HG02759 (cell line): ENCODE measurements at regions not wholly inside any gene's neighbourhood (a gene's known extent, or its start where the extent isn't known, plus 50 kb on each side); places are given as distances from the start of the nearest gene placed in this dataset.

ENCODE experiments used
- ATAC-seq: cut with Tn5 transposase; IDR thresholded peaks from one replicate; pipeline ENCODE4 v1.9.1; 2021; ENCODE audit warnings: mild to moderate bottlenecking, moderate library complexity; ENCODE audit not compliant: unreplicated experiment

DNA sequence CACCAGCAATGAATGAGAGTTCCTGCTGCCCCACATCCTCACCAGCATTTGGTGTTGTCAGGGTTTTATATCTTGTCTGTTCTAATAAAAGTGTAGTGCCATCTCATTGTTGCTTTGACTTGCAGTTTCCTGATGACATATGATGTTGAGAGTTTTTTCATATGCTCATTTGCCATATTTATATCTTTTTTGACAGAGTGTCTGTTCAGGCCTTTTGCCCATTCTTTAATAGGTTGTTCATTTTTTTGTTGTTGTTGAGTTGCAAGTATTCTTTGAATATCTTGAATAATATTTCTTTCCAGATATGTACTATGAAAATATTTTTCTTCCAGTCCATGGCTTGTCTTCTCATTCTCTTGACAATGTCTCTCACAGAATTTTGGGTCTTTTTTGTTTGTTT lies 111.7 kb upstream of the KCNJ15 start:
- ATAC-seq, result no peak

DNA sequence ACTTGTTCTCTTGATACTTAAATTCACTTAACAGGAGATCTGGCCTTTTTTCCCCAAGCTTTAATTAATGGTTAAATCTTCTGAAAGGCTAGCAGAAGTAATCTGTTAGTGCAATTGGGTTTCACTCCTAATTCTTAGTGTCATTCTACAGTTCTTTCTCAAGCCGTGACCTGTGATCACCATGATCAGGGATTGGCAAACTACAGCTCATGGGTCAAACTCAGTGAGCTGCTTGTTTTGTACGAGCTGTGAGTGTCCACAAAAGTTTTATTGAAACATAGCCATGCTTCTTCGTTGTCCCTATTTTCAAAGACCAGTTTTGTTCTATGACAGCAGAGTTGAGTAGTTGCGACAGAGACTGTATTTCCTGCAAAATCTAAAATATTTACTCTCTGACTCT lies 109.4 kb upstream of the KCNJ15 start:
- no peak for ATAC-seq

DNA sequence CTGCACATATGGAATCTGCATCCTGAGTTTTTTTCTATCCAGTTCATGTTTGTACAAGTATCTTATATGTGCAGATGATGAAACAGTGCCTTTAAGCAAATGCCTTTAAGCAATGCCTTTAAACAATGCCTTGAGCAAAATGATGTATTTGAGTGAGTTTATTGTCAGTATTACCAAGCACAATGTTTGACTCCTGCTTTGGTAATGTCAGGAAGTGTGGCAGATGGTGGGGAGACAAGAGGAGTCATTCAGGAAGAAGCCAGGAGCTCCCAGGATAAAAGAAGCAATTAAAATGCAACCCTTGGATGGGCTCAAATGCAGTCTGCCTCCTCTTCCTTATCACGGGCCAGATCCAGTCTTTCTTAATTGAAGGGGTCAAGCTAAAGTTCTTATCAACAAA lies 108.7 kb upstream of the KCNJ15 start:
- ATAC-seq, result no peak

DNA sequence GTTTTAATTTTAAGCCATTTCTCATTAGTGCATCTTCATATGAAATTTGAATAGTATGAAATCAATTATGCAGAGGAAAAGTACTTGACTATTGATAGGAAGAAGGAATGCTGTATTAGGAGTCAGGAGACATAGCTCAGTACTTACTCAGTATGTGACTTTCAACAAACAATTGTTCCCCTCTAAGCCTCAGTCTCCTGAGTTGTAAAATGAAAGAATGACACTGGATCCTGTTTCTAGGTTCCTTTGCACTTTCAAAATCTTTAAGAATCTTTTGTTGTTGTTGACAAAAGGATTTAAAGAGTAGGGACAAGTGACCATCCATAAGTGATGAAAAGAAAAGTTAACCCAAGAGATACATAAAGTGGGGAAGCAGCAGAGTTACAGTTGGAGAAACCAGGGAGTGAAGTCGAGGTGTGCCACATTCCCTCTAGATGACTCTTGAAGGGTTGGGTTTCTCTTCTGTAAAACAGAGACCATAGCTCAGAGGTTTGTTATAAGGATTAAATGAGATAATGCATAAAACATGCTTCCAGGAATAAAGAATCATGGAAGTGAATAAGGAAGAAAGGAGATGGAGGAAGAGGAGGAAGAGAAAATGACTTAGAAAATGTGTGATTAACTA lies 105.7 kb upstream of the KCNJ15 start:
- no peak for ATAC-seq

DNA sequence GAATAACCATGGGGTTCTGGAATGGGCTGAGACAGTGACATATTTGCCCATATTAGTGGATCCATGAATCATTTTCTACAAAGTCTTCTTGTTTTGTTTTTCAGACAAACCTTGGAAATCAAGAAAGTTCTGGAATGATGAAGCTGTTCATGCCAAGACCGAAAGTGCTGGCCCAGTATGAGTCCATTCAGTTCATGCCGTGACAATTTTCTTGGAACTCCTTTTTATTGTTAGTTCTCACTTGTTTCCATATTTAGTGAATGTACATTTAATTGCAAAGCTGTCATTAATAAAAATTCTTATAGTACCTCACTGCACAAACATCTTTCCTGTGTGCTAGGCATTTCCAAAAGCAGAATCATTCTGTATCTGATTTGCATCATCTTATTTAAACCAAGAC lies 100.6 kb upstream of the KCNJ15 start:
- no peak for ATAC-seq

DNA sequence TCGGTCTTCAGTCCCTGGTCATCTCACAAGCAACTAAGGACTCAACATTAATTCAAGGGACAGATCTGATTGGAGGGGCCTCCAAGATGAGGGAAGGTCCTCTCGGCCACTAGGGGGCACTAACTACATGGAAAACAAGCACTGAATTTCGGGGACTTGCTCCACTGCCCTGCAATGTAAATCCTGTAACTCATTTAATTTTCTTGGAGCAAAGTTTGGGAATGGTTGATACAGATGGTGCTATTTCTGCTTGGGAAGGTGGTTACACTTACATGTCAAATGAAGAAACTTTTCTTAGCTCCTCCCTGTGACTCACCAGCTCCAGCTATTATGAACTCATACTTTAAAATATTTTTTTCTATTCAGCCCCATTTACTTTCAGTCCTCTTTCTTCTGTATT lies 97.4 kb upstream of the KCNJ15 start:
- ATAC-seq, result no peak

DNA sequence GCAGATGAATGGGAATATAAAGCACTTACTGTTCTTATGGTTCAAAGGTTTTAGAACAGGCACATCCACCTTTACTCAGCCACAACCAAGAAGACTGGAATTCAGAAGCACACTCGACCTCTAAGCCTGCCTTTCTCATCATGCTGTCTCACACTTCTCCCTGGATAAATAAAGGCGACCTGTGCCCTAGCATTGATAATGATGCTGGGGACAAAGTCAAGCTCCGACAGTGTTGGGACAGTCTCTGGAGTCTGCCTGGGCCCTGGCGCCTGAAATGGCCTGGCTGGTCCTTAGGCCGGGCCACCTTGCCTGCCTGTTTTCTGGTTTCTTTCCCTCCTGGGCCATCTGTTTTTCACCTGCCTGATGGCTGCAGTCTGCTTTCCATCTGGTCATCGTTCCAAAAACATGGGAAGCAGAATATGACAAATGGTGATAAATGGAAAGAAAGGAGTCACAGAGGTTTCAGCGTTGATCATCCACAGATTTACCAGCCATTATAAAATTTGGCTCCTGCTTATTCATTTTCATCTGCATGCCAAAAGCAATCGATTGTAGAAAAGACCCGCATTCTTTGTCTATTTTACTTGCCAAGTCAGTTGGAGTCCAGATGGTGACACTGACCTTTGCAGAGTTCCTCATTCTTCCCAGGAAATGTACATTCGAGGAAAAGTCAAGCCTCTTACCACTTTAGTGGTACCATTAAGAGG lies 91.2 kb upstream of the KCNJ15 start:
- ATAC-seq, result no peak

DNA sequence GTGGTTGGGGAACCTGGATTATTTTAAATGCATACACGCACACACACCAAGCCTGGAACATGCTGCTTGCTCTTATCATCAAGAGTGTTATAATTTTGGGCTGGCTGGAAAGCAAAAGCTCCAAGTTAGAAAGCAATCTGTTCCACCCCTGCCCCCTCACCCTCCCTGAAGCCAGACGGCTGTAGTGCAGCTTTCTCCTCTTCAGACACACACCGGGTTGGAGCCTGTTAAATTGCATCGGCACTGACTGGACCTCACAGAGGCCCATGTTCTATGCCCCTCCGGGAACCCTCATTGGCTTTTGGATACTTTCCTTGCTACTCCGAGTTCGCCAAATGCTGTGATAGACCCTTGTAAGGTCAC lies 90.6 kb upstream of the KCNJ15 start:
- ATAC-seq, result no peak

DNA sequence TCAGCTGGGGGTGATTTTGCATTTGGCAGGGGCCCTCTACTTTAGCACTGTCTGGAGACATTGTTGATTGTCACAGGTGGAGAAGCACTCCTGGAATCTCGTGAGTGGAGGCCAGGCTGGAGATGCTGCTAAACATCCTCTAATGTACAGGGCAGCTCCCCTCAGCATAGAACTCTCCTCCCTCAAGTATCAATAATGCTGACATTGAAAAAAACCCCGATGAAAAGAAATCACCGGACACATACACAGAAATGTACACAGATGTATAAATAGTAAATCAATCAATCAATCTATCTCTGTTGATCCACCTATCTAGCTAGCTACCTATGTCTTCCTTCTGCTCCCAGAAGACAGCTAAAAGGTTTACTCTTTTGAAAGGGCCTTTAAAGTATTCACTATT lies 89.4 kb upstream of the KCNJ15 start:
- ATAC-seq, result no peak

DNA sequence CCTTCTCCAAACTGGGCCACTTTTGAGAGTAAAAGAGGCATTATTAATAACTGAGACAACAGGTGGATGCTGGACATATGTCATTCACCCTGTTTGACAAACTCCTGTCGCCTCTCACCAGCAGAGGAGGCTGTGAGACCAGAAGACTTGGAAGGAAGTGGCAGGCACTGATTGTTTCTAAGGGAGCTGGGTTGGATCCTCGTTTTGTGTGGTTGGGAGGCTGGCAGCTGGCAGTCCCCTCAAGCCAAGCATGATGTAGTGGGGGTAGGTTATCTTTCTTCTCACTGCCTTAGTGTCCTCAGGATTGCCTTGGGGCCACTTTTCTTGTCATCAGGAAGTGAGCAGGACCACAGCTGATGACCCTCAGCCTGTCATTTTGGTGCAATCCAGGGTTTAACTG lies 86.5 kb upstream of the KCNJ15 start:
- no peak for ATAC-seq

DNA sequence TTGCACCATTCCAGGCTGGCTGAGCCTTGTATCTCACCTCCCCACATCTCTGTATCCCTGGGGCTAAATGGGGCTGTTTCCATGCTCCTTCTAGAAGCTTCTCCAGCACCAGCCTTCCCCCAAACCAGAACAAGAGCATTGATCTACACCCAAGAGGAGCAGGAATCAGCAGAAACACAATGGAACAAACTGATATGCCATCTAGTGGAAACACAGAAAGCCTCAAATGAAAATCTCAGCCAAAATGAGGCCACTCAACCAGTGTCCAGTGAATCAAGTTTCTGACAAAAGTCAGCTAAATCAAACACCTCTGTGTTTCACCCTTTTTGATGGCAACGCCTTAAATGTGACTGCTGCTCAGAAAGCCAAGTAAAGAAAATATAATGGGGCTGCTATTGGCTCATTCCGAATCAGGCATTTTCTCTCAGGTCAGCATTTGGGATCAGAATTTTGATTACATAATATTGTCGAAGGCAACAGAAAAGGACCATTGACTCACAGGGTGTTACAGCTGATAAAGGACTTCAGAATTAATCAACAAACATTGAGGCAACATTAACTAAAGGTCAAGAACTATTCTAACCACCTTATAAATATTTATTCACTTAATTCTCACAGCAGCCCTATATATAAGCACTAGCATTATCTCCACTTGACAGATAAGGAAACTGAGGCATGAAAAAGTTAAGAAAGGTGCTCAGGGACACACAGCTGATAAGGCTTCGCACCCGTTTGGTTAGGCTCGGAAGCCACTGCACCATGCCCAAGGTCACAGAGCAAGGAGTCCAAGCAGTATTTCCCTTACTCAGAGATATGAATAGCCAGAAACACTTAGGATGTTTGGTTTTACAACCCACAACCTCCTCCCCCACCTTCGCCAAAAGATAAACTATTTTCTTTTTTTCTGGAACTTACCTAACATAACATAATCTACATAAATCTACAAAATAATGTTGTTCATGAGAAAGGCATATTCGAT lies 85.8 kb upstream of the KCNJ15 start:
- no peak for ATAC-seq

DNA sequence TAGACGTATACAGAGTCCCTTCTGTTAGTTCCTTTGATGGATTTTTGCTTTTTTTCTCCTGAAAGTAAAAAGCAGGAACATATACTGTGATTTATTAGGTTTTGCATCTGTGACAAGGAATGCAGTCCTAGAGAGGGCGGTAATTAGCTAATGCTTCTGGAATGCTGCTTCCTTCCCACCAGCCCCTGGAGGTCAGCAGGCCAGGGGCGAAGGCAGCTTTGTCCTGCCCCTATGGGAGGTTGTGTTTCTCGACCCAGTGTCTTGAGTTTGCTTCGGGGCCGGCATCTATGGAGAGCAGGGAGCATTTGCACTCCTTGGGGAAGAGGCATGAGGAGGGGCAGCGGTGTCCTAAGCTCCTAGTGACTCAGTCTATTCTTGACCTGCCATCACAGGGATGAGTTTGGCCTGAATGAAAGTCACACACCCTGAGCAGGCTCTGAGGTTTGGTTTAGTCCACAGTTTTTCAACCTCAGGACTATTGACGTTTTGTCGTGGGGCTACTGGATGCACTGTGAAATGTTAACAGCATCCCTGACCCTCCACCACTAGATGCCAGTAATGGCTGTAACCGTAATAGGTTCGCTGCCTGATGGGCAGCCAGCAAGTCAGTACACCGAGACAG lies 85.0 kb upstream of the KCNJ15 start:
- no peak for ATAC-seq

DNA sequence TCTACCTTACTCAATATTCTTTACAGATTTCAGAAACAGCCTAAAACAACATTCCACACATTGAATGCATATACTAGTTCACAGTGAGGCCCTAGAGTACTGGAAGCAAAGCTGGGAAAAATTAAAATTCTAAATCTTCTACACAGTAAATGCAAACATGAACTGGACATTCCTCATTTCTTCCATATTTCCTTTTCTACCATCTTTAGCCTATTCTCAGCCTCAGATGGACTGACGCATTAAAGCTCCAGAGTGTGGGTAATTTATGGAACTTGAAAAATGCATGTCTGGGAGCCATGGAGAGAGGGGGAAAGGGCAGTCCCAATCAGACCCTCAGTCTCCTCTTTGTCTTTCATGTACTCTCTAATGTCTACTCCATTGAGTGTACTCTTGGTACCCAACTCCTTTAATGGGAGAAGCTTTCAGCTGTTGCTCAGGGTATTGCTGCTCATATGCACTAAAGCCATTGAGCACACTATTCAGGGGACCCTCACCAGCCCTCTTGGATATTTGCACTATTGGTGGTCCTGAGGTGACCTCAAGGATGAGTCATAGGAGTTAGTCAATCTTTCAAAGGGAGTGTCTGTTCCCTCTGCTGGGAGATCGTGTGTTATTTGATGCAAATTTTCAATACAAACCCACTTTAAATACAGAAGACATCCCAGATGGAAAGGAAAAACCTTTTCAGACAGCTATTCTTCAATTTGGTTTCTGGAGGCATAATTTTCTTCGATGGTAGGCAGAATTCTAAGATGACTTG lies 83.3 kb upstream of the KCNJ15 start:
- ATAC-seq, result no peak

DNA sequence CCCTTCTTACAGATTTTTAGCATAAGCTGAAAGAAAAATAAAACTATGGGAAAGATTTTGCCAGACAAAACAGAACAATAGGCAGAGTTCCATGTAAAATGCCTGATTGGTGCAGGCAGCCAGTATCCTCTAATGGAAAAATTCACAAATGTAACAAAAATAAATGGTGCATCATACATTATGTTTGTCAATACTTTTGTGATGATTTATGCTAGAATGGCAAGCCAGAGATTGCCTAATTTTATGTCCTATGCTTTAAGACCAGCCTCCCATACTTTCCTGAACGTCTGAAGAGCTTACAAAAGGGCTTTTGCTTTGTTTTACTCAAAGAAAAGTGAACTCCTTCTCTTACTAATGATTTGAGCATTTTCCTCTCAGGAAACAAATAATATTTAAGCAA lies 81.5 kb upstream of the KCNJ15 start:
- no peak for ATAC-seq

DNA sequence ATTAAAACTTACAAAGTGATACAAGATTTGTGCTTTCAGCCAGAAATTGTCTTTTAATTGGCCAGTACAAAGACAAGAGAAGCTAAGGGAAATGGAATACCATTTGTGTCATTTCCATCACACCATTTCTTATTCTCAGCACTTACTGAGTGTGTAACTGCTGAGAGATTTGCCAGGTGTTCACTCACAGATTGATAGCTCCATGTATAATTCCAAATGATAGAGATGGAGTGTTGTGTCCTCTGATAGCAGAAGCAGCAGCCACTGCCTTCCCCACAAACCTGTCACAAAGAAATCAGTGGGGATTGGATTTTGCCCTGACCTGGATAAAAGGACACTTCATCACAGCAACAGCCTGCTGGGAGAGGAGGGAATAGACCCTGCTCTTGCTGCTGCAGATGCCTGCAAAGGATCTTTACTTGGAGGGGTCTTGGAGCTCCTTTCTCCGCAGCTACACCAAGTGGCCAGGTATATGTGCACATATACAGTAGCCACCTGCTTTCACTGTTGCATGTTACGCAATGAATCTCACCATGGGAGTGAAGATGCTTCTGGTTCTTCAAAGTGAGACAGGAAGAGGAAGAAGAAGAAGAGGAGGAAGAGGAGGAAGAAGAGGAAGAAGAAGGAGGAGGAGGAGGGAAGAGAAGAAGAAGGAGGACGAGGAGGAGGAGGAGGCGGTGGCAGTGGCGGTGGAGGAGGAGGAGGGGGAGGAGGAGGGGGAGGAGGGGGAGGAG lies 78.7 kb upstream of the KCNJ15 start:
- no peak for ATAC-seq

DNA sequence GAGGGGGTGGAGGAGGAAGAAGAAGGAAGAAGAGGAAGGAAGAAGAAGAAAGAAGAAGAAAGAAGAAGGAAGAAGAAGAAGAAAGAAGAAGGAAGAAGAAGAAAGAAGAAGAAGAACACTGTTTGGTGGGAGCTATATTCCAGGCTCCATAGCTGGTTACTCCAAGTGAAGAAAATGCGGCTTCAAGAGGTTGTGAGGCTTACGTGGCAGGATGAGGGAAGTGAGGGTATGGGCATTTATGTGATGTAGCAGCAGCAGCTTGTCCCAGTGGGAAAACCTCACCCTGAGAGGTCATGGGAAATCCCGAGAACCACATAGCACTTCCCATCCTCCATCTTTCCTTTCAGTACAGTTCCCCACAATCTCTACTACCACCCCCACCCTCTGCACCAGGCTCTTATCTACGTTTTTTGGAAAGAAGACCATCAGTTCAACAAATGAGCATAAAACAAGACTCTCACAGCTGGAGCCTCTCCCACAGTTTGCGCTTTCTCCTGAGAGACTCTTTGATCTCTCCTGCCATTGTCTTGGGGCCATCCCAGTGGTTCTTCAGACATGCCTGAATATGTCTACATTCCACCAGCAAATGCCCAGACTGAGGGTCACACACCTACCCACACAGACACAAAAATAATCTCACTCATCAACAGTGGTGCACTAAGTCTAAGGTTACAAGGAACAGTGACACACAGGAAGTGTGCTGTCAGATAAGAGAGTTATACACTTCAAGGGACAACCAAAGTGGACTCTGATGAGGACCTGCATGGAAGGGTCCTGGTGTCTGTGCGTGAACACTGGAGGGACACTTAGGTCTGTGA lies 77.9 kb upstream of the KCNJ15 start:
- no peak for ATAC-seq

DNA sequence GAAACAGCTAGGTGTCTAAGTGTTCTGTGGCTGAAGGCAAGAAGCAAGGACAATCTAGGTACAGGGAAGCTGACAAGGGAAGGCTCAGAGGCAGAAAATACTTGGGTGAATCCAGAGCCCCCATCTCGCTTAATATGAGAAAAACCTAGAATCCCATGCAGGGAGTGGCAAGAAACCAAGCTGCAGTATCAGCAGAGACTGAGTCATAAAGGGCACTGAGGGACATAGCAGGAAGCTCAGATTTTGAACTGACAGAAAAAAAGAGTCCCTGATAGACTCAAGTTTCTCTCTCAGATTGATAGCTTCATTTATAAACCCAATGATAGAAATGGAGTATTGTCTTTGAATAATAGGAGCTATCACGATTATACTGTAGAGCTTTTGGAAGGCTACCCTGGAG lies 77.3 kb upstream of the KCNJ15 start:
- ATAC-seq, result no peak

DNA sequence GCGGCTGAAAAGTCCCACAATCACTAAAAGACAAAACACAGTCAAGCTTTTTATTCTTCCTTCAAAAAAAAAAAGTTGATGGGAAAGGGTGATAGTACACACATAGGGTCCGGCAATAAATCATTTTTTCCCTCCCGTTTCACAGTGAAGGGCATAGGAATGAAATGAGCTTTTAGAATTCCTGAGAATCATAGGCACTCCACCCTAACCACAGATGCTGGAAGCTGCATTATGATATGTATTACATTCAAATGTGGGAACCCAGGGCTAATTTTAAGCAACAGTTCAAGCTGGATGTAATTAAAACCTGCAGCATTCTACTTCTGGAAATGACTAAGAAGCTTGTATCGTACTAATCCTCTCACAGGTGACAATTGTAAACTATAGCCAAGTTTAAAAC lies 75.7 kb upstream of the KCNJ15 start:
- ATAC-seq, result no peak

DNA sequence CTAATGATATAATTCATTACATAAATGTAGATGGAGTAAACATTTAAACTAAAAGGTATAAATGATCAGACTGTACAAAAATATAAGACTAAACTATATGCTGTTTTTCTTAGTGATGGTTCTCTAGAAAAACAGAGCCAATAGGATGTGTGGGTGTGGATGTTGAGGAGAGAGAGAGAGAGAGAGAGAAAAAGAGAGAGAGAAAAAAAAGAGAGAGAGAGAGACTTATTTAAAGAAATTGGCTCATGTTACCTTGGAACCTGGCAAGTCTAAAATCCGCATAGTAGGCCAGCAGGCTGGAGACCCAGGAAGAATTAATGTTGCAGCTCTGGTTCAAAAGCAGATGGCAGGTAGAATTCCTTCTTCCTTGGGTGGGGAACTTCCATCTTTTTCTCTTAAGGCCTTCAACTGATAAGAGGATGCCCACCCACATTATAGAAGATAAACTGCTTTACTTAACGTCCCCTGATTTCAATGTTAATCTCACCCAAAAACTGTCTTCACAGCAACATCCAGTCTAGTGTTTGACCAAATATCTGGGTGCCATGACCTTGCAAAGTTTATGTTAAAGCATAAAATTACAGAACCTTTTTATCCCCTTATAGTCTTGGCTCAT lies 74.3 kb upstream of the KCNJ15 start:
- no peak for ATAC-seq
